ENCODE measurements at regions not wholly inside any gene's neighbourhood (a gene's known extent, or its start where the extent isn't known, plus 50 kb on each side); places are given as distances from the start of the nearest gene placed in this dataset.

- TF ChIP-seq POLR2A (IDR thresholded peaks at IDR 0.05) = no peak
- no peak for TF ChIP-seq CTCF (IDR thresholded peaks at IDR 0.05)
Observed at GRCh38 chr1:43059640-43060574, 101.2 kb upstream of the SLC2A1 start.
